Vagina (tissue), 2 donors: ENCODE measurements at regions not wholly inside any gene's neighbourhood (a gene's known extent, or its start where the extent isn't known, plus 50 kb on each side); places are given as distances from the start of the nearest gene placed in this dataset.

Experiments
- CTCF ChIP-seq, 3 experiments: fragments of 450-650 bp in 2 of 3; fragments of 200-600 bp in 1 of 3; sonication (generic) in 1 of 3; IDR thresholded peaks; one replicate each; pipeline ENCODE4 v1.5.1; 2017 to 2019; ENCODE audit warnings: antibody characterized with exemption in 3 of 3, mild to moderate bottlenecking in 2 of 3, moderate library complexity in 2 of 3
- POLR2AphosphoS5 ChIP-seq, 2 donors: sonication (generic); formaldehyde crosslinking; IDR thresholded peaks; one replicate each; pipeline ENCODE4 v1.9.0; 2017; ENCODE audit warnings: antibody characterized with exemption in 2 of 2, mild to moderate bottlenecking in 2 of 2, low read depth in 1 of 2; ENCODE audit not compliant: insufficient read depth in 1 of 2

- TF ChIP-seq CTCF (IDR thresholded peaks at IDR 0.05) (no peak), POLR2AphosphoS5 (IDR thresholded peaks at IDR 0.05; ENCODE audit: insufficient read depth in 1 of 2, low read depth in 1 of 2) (no peak)
Measured at GRCh38 chr11:92692826-92693546, 276.5 kb upstream of the MTNR1B start.
